ENCODE measurements at regions not wholly inside any gene's neighbourhood (a gene's known extent, or its start where the extent isn't known, plus 50 kb on each side); places are given as distances from the start of the nearest gene placed in this dataset.
"Not testable (repeated sequence)": the region's sequence is repeated elsewhere in the genome, so short reads cannot be mapped to it uniquely, and the experiment has no call there.

- not testable (repeated sequence) for DNase-seq
Observed at GRCh38 chr2:36157093-36157492, 198.5 kb upstream of the CRIM1 start.

DNA sequence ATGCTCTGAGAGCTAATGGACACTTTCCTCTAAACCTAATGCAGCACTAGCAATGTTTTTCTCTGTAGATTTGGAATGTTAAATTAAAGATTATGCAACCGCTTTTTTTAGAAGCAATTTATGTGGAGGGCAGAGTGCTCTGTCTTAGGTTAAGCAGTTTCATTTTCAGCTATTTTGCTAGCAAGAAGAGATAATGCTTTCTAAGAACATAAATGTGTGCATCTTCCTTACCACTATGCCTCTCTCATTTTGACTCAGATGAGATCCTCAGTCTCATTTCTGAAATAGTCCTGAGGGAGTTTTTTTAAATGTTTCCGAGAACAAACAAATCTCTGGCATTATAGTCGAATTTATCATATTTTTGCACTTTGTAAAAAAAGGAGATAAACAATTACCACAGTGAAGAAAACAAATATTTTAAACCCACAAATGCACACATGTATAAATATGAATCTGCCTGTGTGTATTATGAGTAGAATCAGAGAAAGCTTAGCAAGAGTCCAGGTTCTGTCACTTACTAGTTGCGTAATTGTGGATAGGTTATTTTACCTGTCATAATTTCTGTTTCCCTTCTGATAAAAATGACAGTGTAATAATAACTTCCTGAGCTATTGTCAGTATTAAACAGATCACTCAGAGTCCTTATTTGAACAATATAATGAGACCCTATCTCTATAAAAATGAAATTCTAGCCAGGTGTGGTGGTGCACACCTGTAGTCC lies 207.7 kb upstream of the CRIM1 start:
- DNase-seq, result no peak

GRCh38 chr2:36146765-36147164 lies 208.8 kb upstream of the CRIM1 start:
- DNase-seq, result no peak

GRCh38 chr2:36140391-36140790 lies 215.2 kb upstream of the CRIM1 start:
- DNase-seq, result no peak

- no peak for DNase-seq
Observed at GRCh38 chr2:36137612-36138011, 218.0 kb upstream of the CRIM1 start.

GRCh38 chr2:36134281-36134680 lies 221.3 kb upstream of the CRIM1 start:
- no peak for DNase-seq

- DNase-seq, result no peak
Observed at GRCh38 chr2:36128359-36128758, 227.2 kb upstream of the CRIM1 start.

GRCh38 chr2:36125702-36126101 lies 229.9 kb upstream of the CRIM1 start:
- no peak for DNase-seq

GRCh38 chr2:36123995-36124394 lies 231.6 kb upstream of the CRIM1 start:
- DNase-seq, result no peak

GRCh38 chr2:36097022-36097421 lies 258.6 kb upstream of the CRIM1 start:
- DNase-seq, result no peak

DNA sequence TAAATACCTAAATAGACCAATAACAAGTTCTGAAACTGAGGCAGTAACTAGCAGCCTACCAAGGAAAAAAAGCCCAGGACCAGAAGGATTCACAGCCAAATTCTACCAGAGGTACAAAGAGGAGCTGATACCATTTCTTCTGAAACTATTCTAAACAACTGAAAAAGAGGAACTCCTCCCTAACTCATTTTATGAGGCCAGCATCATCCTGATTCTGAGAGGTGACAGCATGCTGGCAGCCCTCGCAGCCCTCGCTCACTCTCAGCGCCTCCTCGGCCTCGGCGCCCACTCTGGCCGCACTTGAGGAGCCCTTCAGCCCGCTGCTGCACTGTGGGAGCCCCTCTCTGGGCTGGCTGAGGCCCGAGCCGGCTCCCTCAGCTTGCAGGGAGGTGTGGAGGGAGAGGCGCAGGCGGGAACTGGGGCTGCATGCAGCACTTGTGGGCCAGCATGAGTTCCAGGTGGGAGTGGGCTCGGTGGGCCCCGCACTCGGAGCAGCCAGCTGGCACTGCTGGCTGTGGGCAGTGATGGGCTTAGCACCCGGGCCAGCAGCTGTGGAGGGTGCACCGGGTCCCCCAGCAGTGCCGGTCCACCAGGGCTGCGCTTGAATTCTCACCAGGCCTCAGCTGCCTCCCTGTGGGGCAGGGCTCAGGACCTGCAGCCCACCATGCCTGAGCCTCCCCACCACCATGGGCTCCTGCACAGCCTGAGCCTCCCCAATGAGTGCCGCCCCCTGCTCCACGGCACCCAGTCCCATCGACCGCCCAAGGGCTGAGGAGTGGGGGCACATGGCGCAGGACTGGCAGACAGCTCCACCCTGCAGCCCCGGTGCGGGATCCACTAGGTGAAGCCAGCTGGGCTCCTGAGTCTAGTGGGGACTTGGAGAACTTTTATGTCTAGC lies 263.5 kb upstream of the CRIM1 start:
- not testable (repeated sequence) for DNase-seq

GRCh38 chr2:36088716-36089328 lies 266.8 kb upstream of the CRIM1 start:
- DNase-seq, result no peak

GRCh38 chr2:36087344-36087743 lies 268.2 kb upstream of the CRIM1 start:
- no peak for DNase-seq

DNA sequence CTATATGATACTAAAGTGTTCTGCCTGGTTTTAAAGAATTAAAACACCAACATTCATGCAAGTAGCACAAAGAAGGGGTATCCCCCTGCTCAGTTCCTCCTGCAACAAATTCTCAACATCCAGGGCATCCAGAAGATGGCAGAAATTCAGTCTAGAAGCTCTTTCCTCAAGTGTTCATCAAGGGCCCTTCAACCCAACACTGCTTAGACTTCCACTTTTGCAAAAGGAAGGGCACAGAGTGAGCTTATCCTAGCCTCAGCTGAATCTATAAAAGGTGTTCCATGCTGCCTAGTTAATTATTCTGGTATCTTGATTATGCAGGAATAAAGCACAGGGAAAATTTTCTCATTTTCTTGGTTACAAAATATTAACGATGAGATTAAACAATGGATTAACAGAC lies 275.8 kb upstream of the CRIM1 start:
- no peak for DNase-seq

DNA sequence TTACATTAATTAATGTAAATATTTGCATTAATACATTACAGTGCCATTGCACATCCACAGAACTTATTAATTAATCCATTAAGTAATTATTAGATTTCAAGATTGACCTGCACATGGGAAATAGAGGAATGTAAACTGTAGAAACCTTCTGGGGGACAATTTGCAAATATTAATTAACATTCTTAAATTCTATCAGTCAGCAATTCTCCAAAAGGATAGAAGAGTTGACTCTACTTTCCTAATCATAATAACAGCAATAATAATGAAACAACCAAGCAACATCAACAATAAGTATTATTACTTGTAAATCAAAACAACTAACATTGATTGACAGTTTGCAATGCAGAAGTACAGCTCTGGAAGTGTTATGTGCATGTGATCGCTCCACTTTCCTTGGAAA lies 281.6 kb upstream of the CRIM1 start:
- no peak for DNase-seq

GRCh38 chr2:36071698-36072097 lies 283.9 kb upstream of the CRIM1 start:
- DNase-seq, result no peak

- no peak for DNase-seq
Observed at GRCh38 chr2:36069074-36069473, 286.5 kb upstream of the CRIM1 start.

DNA sequence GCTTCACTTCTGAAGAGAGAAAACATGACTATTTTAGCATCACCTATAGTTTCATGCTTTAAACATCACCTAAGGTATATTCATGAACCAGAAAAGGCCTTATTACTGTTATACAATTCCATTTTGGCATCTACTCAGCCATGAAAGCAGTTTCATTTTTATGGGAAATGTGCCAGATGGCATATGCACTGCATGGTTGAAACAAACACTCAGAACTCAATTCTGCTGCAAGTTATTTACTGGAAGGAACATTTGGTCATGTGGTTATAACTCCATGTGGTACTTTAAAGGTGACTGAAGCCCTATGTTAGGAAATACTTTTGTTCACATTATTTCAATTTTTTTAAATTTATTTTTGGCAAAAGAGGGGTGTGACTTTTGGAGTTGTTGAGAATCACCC lies 287.5 kb upstream of the CRIM1 start:
- no peak for DNase-seq

- DNase-seq, result no peak
Observed at GRCh38 chr2:36060133-36060532, 295.4 kb upstream of the CRIM1 start.

DNA sequence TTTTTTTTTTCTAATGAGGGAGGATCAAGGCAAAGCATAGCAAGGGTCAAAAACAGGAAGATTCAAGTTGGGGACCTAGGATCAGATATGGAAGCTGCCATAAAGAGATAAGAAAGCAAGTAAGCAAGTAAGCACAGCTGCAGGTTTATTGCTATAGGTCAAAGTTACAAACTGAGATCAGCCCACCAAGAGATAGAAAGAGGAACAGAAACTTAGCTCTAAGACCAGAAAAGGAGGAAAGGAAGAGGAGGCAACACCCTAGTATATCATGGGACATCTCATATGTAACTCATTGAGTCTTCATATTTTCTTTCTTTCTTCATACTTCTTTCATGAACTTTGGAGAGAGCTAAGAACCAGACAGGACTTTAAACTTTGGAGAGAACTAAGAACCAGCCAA lies 295.9 kb upstream of the CRIM1 start:
- DNase-seq, result peak; percentile 2 to 31

DNA sequence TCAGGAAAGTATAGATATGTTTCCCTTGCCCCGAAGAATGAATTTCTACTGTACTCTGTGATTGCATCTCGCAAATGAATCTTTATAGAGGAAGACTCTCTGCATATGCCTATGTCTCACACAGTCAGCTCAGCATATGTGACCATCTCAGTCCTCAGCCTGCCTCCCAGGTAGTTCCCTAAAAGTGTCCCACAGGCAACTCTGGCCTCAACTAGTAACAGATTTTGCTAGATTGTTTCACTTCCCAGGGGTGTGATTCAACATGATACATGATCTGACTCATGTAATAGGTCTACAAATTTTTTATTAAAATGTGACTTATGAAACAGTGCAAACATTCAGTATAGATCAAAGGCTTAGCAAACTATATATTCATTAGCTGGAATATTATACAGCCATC lies 296.6 kb upstream of the CRIM1 start:
- peak; percentile 9 to 35 for DNase-seq

- no peak for DNase-seq
Observed at GRCh38 chr2:36058076-36058475, 297.5 kb upstream of the CRIM1 start.

DNA sequence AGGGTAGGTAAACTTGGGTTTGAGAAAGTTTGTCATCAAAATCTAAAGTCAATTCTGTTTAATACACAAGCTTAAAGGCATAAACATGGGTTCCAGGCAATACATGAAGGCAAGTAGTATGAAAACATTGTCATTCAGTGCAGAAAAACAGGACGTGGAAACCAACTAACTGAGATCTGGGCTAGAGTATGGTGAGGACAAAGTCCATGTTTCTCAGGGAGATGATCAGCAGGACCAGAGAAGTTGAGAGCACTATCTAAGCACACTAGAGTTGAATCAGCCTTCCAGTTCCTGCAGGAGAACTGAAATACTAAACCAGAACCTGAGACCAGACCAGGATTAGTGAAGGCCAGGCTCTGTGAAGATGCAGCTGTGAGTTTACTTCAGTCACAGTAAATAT lies 302.8 kb upstream of the CRIM1 start:
- no peak for DNase-seq

DNA sequence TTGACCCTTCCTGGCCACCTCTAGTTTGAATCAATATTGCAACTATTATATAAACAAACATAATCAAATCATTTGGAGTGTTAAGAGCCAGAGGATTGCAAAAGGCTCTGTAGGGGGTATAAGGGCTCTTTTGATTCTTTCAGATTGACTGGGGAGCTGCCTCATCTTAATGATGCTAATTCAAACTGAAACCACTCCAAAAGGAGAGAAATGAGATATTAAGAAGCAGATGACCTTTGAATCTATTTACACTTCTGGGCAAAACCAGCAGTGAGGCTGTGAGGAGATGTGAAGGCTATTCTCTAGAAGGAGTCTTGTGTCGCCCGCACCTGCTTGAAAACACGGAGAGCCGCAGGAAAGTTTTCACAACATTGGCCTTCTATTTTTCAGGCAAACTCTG lies 311.2 kb upstream of the CRIM1 start:
- no peak for DNase-seq

Measured in inflammatory macrophage treated with lipopolysaccharide for 1 hour (primary cell).